Neural cell (in vitro differentiated cells): ENCODE measurements at regions not wholly inside any gene's neighbourhood (a gene's known extent, or its start where the extent isn't known, plus 50 kb on each side); places are given as distances from the start of the nearest gene placed in this dataset.
A peak's percentile ranks its signal among the peaks of the same experiment; 100 is the strongest.

Source experiments
- H2AFZ ChIP-seq: fragments of 200-600, 300-800 bp; sonication (generic), shearing (Covaris generic); 2 replicates; pipeline ENCODE4 v1.6.0; 2014; ENCODE audit warnings: low read depth, mild to moderate bottlenecking, antibody characterized with exemption, low read length, moderate library complexity
- H3F3A ChIP-seq: fragments of 200-600 bp; shearing (Covaris generic); 2 replicates; pipeline ENCODE4 v1.6.1; 2016; ENCODE audit warnings: mild to moderate bottlenecking, moderate library complexity, mixed read lengths, antibody characterized with exemption, low read length; ENCODE audit not compliant: insufficient read depth, poor library complexity, severe bottlenecking
- H3K27ac ChIP-seq: fragments of 200-600, 300-800 bp; sonication (generic), shearing (Covaris generic); 2 replicates; pipeline ENCODE4 v1.5.1; 2014; ENCODE audit warnings: mild to moderate bottlenecking, low read length, moderate library complexity
- H3K27me3 ChIP-seq: fragments of 300-800, 200-600 bp; sonication (generic), shearing (Covaris generic); 2 replicates; pipeline ENCODE4 v1.6.0; 2014; ENCODE audit warnings: mild to moderate bottlenecking, low read depth, low read length, moderate library complexity; ENCODE audit not compliant: insufficient read depth
- H3K36me3 ChIP-seq: fragments of 300-800, 200-600 bp; sonication (generic), shearing (Covaris generic); 2 replicates; pipeline ENCODE4 v1.5.1; 2014; ENCODE audit warnings: mild to moderate bottlenecking, antibody characterized with exemption, low read length, moderate library complexity; ENCODE audit not compliant: insufficient read depth
- H3K4me2 ChIP-seq: fragments of 300-800, 200-600 bp; sonication (generic), shearing (Covaris generic); 2 replicates; pipeline ENCODE4 v1.6.0; 2014; ENCODE audit warnings: mild to moderate bottlenecking, low read length
- H3K4me3 ChIP-seq: fragments of 300-800, 200-600 bp; sonication (generic), shearing (Covaris generic); 2 replicates; pipeline ENCODE4 v1.5.1; 2014; ENCODE audit warnings: mild to moderate bottlenecking, low read length, moderate library complexity
- H3K79me2 ChIP-seq: fragments of 200-600 bp; shearing (Covaris generic); replicated peaks from 2 replicates; pipeline ENCODE4 v1.6.0; 2014; ENCODE audit warnings: mild to moderate bottlenecking, low read length, moderate library complexity; ENCODE audit not compliant: insufficient read depth
- H3K9ac ChIP-seq: fragments of 300-800, 200-600 bp; sonication (generic), shearing (Covaris generic); 2 replicates; pipeline ENCODE4 v1.6.1; 2016; ENCODE audit warnings: mild to moderate bottlenecking, low read length, mixed read lengths
- H3K9me2 ChIP-seq: fragments of 200-600 bp; shearing (Covaris generic); 2 replicates; pipeline ENCODE4 v1.6.1; 2016; ENCODE audit warnings: mild to moderate bottlenecking, low read length, mixed read lengths; ENCODE audit not compliant: insufficient read depth
- H3K9me3 ChIP-seq: fragments of 200-600, 300-800 bp; sonication (generic), shearing (Covaris generic); 2 replicates; pipeline ENCODE4 v1.6.1; 2016; ENCODE audit warnings: mild to moderate bottlenecking, mixed run types, low read length, moderate library complexity, mixed read lengths
- H4K20me1 ChIP-seq: fragments of 200-600 bp; shearing (Covaris generic); 2 replicates; pipeline ENCODE4 v1.6.1; 2016; ENCODE audit warnings: mild to moderate bottlenecking, mixed run types; ENCODE audit not compliant: insufficient read depth
- EP300 ChIP-seq: fragments of 450-650 bp; conservative IDR thresholded peaks from 2 replicates; pipeline ENCODE4 v1.6.1; 2014; ENCODE audit warnings: antibody characterized with exemption, mild to moderate bottlenecking, moderate library complexity; ENCODE audit not compliant: poor library complexity, severe bottlenecking
- EZH2 ChIP-seq: fragments of 200-600, 300-800 bp; shearing (Covaris generic), sonication (generic); IDR thresholded peaks from 2 replicates; pipeline ENCODE4 v1.6.1; 2014; ENCODE audit warnings: antibody characterized with exemption, low read length, borderline replicate concordance, mild to moderate bottlenecking; ENCODE audit not compliant: insufficient read depth, poor library complexity, severe bottlenecking
- MXI1 ChIP-seq: fragments of 450-650 bp; conservative IDR thresholded peaks from 2 replicates; pipeline ENCODE4 v1.6.1; 2014; ENCODE audit warnings: antibody characterized with exemption, mild to moderate bottlenecking; ENCODE audit not compliant: poor library complexity, severe bottlenecking
- POLR2AphosphoS5 ChIP-seq: IDR thresholded peaks from 2 replicates; pipeline ENCODE4 v1.6.1; 2012
- RAD21 ChIP-seq: fragments of 450-650 bp; conservative IDR thresholded peaks from 2 replicates; pipeline ENCODE4 v1.6.1; 2014; ENCODE audit warnings: antibody characterized with exemption, mild to moderate bottlenecking, moderate library complexity
- TAF1 ChIP-seq: IDR thresholded peaks from 2 replicates; pipeline ENCODE4 v1.6.1; 2012; ENCODE audit warnings: low read depth
- TF ChIP-seq, protein P1 (sequence below): IDR thresholded peaks from 2 replicates; pipeline ENCODE4 v1.6.1; 2012; ENCODE audit warnings: borderline replicate concordance

DNA sequence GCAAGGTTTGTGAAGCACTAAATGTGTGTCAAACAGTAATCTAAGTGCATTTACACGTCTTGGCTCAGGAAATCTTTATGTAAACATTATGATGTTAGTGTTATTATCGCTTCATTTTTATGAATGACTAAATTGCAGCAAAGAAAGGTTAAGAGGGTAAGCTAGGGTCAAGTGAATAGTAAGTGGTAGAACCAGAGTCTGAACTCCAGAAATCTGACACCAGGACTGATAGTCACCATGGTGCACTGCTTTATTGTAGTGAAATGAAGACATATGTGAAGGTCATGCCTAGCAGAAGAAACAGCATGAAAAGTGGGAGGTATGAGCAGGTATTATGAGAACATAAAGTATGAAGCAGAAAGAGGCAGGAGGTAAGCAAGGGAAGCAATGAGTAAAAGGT, 368.7 kb upstream of the TENM4 start:
- Histone ChIP-seq H3F3A (no peaks in the 10 kb centered on the region), H3K9me3 (no peaks in the 10 kb centered on the region), H3K9me2 (no peaks in the 10 kb centered on the region), H3K79me2 (no peaks in the 10 kb centered on the region), H3K27me3 (no peaks in the 10 kb centered on the region), H3K4me3 (no peak overlapping the region), H4K20me1 (no peaks in the 10 kb centered on the region), H3K27ac (no peak overlapping the region), H3K4me2 (no peak overlapping the region), H2AFZ (no peak overlapping the region), H3K9ac (no peak overlapping the region), H3K36me3 (no peaks in the 10 kb centered on the region)
- TF ChIP-seq TAF1 (no peak), EP300 (peak; percentile 35), RAD21 (no peak), POLR2AphosphoS5 (peak; percentile 48)

DNA sequence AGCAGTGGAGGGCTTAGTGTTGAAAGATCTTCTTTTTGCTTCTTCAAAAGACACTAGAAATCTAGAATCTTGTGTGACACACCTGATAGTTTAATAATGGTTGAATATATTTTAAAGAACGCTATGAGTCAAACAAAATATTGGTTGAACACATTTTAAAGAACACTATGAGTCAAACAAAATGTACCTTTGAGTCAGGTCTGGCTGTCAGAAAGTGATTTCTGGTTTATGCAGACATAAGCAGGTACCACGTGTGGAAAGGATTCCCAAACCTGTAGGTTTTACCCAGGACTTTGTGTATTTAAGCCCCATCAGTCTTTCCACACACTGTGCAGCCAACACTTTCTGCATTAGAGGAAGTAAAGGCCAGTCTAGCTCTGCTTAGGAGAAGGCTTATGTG, 366.7 kb upstream of the TENM4 start:
- no peak overlapping the region for H2AFZ ChIP-seq
- no peaks in the 10 kb centered on the region for H3F3A ChIP-seq
- H3K4me2 ChIP-seq, result no peak overlapping the region
- no peak overlapping the region for H3K27ac ChIP-seq
- H3K9ac ChIP-seq, result no peak overlapping the region
- no peak overlapping the region for H3K4me3 ChIP-seq
- H3K9me3 ChIP-seq, result no peaks in the 10 kb centered on the region
- no peaks in the 10 kb centered on the region for H3K9me2 ChIP-seq
- no peaks in the 10 kb centered on the region for H3K79me2 ChIP-seq
- H3K27me3 ChIP-seq, result no peaks in the 10 kb centered on the region
- H4K20me1 ChIP-seq, result no peaks in the 10 kb centered on the region
- TF ChIP-seq EP300 (no peak), MXI1 (no peak), TAF1 (no peak), EZH2 (no peak), RAD21 (no peak)
- TF ChIP-seq, protein P1, sequence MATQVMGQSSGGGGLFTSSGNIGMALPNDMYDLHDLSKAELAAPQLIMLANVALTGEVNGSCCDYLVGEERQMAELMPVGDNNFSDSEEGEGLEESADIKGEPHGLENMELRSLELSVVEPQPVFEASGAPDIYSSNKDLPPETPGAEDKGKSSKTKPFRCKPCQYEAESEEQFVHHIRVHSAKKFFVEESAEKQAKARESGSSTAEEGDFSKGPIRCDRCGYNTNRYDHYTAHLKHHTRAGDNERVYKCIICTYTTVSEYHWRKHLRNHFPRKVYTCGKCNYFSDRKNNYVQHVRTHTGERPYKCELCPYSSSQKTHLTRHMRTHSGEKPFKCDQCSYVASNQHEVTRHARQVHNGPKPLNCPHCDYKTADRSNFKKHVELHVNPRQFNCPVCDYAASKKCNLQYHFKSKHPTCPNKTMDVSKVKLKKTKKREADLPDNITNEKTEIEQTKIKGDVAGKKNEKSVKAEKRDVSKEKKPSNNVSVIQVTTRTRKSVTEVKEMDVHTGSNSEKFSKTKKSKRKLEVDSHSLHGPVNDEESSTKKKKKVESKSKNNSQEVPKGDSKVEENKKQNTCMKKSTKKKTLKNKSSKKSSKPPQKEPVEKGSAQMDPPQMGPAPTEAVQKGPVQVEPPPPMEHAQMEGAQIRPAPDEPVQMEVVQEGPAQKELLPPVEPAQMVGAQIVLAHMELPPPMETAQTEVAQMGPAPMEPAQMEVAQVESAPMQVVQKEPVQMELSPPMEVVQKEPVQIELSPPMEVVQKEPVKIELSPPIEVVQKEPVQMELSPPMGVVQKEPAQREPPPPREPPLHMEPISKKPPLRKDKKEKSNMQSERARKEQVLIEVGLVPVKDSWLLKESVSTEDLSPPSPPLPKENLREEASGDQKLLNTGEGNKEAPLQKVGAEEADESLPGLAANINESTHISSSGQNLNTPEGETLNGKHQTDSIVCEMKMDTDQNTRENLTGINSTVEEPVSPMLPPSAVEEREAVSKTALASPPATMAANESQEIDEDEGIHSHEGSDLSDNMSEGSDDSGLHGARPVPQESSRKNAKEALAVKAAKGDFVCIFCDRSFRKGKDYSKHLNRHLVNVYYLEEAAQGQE, result no peak
- H3K36me3 ChIP-seq, result no peaks in the 10 kb centered on the region

DNA sequence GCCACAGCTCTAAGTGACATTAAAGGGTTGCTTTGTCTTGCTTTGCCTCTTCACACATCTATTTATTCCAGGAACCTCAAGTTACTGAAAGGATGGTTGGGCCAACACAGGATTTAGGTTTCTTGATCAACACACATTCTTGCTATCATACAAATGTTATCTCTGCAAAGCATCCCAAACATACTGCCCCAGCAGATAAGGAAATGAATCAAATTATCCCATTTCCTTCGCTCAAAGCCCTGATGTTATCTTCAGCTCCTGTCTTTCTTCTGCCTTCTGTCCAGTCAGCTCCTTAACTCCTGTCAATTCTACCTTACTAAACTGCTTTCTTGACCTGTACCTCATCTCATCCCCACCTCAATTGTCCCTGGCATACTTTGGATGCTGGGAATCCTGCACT, 355.9 kb upstream of the TENM4 start:
- Histone ChIP-seq H3K36me3 (no peaks in the 10 kb centered on the region), H3K9ac (no peak overlapping the region), H3F3A (no peaks in the 10 kb centered on the region), H3K27me3 (no peaks in the 10 kb centered on the region), H3K79me2 (no peaks in the 10 kb centered on the region), H3K4me2 (no peak overlapping the region), H2AFZ (no peak overlapping the region), H3K9me3 (no peaks in the 10 kb centered on the region), H4K20me1 (no peaks in the 10 kb centered on the region), H3K4me3 (no peak overlapping the region), H3K27ac (no peak overlapping the region), H3K9me2 (no peaks in the 10 kb centered on the region)
- TF ChIP-seq MXI1 (no peak), EZH2 (no peak), RAD21 (no peak), TAF1 (no peak), POLR2AphosphoS5 (no peak)
- TF ChIP-seq, protein P1, result no peak
